ENCODE measurements at regions not wholly inside any gene's neighbourhood (a gene's known extent, or its start where the extent isn't known, plus 50 kb on each side); places are given as distances from the start of the nearest gene placed in this dataset.
"Not testable (repeated sequence)": the region's sequence is repeated elsewhere in the genome, so short reads cannot be mapped to it uniquely, and the experiment has no call there.

DNA sequence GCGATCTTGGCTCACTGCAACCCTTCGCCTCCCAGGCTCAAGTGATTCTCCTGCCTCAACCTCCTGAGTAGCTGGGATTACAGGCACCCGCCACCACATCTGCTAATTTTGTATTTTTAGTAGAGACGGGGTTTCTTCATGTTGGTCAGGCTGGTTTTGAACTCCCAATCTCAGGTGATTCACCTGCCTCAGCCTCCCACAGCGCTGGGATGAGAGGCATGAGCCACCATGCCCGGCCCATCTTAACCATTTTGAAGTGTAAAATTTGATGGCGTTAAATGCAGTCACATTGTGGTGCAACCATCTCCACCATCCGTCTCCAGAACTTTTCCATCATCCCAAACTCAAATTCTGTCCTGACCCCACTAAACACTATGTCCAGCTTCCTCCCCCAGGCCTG is 61.8 kb upstream of the METTL9 start:
- H4K20me1 ChIP-seq (ENCODE audit: insufficient read depth, low read depth, low read length); H3K27ac ChIP-seq (ENCODE audit: low read length); DNase-seq; H3K9me2 ChIP-seq (replicated peaks; ENCODE audit: insufficient read depth, low read length); H3K4me1 ChIP-seq (ENCODE audit: low read length); H3K9me3 ChIP-seq (ENCODE audit: low read length); H3K27me3 ChIP-seq (ENCODE audit: low read length); H3K79me2 ChIP-seq (ENCODE audit: low read length); H3K9ac ChIP-seq (ENCODE audit: low read length); H3K36me3 ChIP-seq (ENCODE audit: insufficient read depth, low read length); H2AFZ ChIP-seq (ENCODE audit: low read length); H3K4me2 ChIP-seq (ENCODE audit: low read depth, low read length, poor library complexity, severe bottlenecking); H3K4me3 ChIP-seq (ENCODE audit: low read length): not testable (repeated sequence)

DNA sequence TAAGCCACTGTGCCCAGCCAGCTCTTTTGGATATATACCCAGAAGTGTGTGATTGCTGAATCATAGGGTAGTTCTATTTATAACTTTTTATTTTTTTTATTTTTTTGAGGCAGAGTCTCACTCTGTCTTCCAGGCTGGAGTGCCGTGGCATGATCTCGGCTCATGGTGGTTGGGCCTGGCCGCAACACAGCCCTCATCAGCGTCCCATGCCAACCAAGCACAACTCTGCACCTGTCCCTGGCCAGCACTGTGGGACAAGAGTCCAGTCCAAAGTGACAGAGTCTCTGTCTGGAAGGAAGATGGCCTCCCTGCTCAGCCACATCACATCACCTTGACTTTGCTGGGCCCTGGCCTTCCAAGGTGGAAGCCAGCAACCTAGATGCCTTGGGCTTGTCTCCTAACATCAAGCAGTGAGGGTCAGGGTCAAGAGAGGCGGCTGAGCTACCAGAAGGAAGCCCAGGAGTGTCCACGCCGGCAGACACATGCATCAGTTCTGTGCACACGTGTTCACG is 60.2 kb upstream of the METTL9 start:
- not testable (repeated sequence) for H4K20me1 ChIP-seq (ENCODE audit: insufficient read depth, low read depth, low read length); H3K9me2 ChIP-seq (replicated peaks; ENCODE audit: insufficient read depth, low read length); H3K4me1 ChIP-seq (ENCODE audit: low read length); H3K27ac ChIP-seq (ENCODE audit: low read length); H3K9me3 ChIP-seq (ENCODE audit: low read length); H2AFZ ChIP-seq (ENCODE audit: low read length); H3K9ac ChIP-seq (ENCODE audit: low read length); H3K79me2 ChIP-seq (ENCODE audit: low read length); H3K4me3 ChIP-seq (ENCODE audit: low read length); H3K27me3 ChIP-seq (ENCODE audit: low read length); H3K36me3 ChIP-seq (ENCODE audit: insufficient read depth, low read length); H3K4me2 ChIP-seq (ENCODE audit: low read depth, low read length, poor library complexity, severe bottlenecking); DNase-seq

DNA sequence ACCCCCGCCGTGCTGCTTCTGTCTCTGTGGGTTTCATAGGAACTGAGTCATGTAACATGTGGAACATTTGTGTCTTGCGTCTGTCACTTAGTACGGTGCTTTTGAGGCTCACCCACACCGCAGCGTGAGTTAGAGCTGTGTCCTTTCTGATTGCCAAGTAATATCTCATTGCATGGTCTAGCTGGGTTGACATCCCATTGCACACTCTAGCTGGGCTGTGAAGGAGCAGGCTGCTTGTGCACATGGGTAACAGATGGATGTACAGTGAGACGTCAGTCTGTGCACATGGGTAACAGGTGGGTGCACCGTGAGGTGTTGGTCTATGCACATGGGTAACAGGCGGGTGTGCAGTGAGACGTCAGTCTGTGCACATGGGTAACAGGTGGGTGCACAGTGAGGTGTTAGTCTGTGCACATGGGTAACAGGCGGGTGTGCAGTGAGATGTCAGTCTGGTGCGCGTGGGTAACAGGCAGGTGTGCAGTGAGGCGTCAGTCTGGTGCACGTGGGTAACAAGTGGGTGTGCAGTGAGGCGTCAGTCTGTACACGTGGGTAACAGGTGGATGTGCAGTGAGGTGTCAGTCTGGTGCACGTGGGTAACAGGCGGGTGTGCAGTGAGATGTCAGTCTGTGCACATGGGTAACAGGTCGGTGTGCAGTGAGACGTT is 58.5 kb upstream of the METTL9 start:
- peak; percentile 67 for DNase-seq
- H4K20me1 ChIP-seq (ENCODE audit: insufficient read depth, low read depth, low read length); H2AFZ ChIP-seq (ENCODE audit: low read length); H3K36me3 ChIP-seq (ENCODE audit: insufficient read depth, low read length); H3K27me3 ChIP-seq (ENCODE audit: low read length); H3K9me2 ChIP-seq (replicated peaks; ENCODE audit: insufficient read depth, low read length); H3K4me3 ChIP-seq (ENCODE audit: low read length); H3K4me1 ChIP-seq (ENCODE audit: low read length); H3K9me3 ChIP-seq (ENCODE audit: low read length); H3K9ac ChIP-seq (ENCODE audit: low read length); H3K27ac ChIP-seq (ENCODE audit: low read length); H3K79me2 ChIP-seq (ENCODE audit: low read length); H3K4me2 ChIP-seq (ENCODE audit: low read depth, low read length, poor library complexity, severe bottlenecking): not testable (repeated sequence)

DNA sequence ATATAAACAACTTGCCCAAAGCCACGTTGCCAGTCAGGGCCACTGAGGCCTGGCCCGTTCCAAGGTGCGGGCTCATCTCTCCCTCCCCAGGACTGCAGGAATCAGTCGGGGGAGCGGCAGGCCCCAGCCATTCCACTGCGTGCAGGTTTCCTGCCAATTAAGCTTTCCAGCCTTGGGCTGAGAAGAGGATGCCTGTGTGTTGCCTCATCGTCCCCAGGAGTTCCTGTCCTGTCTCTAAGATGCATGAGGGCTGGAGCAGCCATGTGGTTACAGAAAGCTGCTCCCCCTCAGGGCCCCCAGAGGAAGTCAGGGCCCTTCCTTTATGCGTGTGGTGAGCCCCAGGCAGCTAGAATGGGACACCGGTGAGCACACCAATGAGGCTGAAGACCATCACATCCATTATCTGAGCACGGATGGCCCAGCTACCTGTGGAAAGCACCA is 57.7 kb upstream of the METTL9 start:
- H3K27ac ChIP-seq (ENCODE audit: low read length); H3K4me2 ChIP-seq (ENCODE audit: low read depth, low read length, poor library complexity, severe bottlenecking); H3K9me2 ChIP-seq (replicated peaks; ENCODE audit: insufficient read depth, low read length); H3K79me2 ChIP-seq (ENCODE audit: low read length); H2AFZ ChIP-seq (ENCODE audit: low read length); H3K36me3 ChIP-seq (ENCODE audit: insufficient read depth, low read length); DNase-seq; H3K9me3 ChIP-seq (ENCODE audit: low read length); H3K4me3 ChIP-seq (ENCODE audit: low read length); H3K27me3 ChIP-seq (ENCODE audit: low read length); H3K9ac ChIP-seq (ENCODE audit: low read length); H4K20me1 ChIP-seq (ENCODE audit: insufficient read depth, low read depth, low read length); H3K4me1 ChIP-seq (ENCODE audit: low read length): not testable (repeated sequence)

DNA sequence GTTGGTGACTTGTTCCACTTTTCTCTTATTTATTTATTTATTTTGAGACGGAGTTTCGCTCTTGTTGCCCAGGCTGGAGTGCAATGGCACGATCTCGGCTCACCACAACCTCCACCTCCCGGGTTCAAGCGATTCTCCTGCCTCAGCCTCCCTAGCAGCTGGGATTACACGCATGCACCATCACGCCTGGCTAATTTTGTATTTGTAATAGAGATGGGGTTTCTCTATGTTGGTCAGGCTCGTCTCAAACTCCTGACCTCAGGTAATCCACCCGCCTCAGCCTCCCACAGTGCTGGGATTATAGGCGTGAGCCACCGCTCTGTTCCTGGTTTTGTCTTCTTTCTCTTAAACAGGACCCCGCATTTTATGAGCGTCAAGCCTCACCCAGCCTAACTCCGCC is 57.3 kb upstream of the METTL9 start:
- H3K9ac ChIP-seq (ENCODE audit: low read length); H2AFZ ChIP-seq (ENCODE audit: low read length); H4K20me1 ChIP-seq (ENCODE audit: insufficient read depth, low read depth, low read length); H3K27ac ChIP-seq (ENCODE audit: low read length); H3K36me3 ChIP-seq (ENCODE audit: insufficient read depth, low read length); DNase-seq; H3K4me3 ChIP-seq (ENCODE audit: low read length); H3K4me1 ChIP-seq (ENCODE audit: low read length); H3K27me3 ChIP-seq (ENCODE audit: low read length); H3K9me2 ChIP-seq (replicated peaks; ENCODE audit: insufficient read depth, low read length); H3K9me3 ChIP-seq (ENCODE audit: low read length); H3K4me2 ChIP-seq (ENCODE audit: low read depth, low read length, poor library complexity, severe bottlenecking); H3K79me2 ChIP-seq (ENCODE audit: low read length): not testable (repeated sequence)

DNA sequence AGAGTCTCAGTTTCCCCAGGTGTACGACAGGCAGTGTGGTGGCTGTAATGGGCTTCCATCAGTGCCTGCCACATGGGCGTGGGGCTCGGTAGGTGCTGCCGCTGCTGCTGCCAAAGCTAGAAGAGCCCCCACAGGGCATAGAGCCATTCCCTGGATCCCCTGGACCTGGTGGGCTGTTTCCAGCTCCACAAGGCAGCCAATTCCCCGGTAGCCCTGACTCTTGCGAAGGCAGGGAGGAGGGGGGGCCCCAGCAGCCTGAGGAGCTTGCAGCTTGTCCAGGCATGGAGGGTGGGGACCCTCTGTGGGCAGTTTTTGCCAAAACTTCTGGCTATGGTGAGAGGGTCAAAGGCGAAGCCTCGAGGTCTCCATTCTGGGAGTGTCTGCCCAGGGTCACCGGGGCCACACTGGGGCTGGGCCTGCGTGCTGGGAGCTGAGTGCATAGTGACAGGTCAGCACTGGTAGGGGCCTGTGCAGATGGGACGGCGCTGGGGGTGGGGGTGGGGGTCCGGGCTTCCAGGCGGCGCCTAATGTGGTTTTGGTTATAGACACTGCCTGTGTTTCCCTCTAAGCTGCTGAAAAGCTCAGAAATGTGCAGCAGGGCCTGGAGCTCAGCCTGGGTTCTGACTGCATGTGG is 56.8 kb upstream of the METTL9 start:
- not testable (repeated sequence) for H3K4me1 ChIP-seq (ENCODE audit: low read length); H3K36me3 ChIP-seq (ENCODE audit: insufficient read depth, low read length); H3K27me3 ChIP-seq (ENCODE audit: low read length); H3K27ac ChIP-seq (ENCODE audit: low read length); H3K9me3 ChIP-seq (ENCODE audit: low read length); H4K20me1 ChIP-seq (ENCODE audit: insufficient read depth, low read depth, low read length); H2AFZ ChIP-seq (ENCODE audit: low read length); H3K4me2 ChIP-seq (ENCODE audit: low read depth, low read length, poor library complexity, severe bottlenecking); H3K9ac ChIP-seq (ENCODE audit: low read length); H3K9me2 ChIP-seq (replicated peaks; ENCODE audit: insufficient read depth, low read length); DNase-seq; H3K4me3 ChIP-seq (ENCODE audit: low read length); H3K79me2 ChIP-seq (ENCODE audit: low read length)

DNA sequence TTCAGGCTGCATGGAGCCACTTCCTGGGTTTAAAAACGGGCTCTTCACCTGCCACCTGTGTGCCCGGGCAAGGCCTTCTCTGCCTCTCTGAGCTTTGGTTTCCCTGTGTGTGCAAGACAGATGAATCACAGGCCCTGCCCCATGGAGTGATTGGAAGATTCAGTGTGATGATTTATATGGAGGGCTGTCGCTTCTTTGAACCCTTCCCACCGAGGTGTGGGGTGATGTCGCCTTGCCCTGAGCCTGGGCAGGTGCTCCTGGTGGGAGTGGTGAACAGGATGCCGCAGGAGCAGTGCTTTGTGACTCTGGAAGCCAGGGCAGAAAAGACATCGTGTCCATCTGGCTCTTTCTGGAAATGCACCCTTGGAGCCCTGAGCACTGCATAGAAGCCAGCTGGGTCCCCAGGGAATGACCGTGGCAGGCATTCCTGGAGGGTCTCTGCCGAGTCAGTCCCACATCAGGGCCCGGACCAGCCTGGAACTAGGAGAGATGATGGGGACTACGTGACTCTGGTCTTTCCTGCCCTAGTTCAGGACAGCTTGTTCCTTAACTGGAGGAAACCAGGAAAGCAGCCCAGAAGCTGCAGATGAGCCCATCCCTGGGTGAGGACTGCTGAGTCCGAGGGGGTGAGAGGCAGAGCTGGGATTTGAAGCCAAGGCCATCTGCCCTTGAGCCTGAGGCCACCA is 56.1 kb upstream of the METTL9 start:
- not testable (repeated sequence) for H3K36me3 ChIP-seq (ENCODE audit: insufficient read depth, low read length); H3K4me1 ChIP-seq (ENCODE audit: low read length)

DNA sequence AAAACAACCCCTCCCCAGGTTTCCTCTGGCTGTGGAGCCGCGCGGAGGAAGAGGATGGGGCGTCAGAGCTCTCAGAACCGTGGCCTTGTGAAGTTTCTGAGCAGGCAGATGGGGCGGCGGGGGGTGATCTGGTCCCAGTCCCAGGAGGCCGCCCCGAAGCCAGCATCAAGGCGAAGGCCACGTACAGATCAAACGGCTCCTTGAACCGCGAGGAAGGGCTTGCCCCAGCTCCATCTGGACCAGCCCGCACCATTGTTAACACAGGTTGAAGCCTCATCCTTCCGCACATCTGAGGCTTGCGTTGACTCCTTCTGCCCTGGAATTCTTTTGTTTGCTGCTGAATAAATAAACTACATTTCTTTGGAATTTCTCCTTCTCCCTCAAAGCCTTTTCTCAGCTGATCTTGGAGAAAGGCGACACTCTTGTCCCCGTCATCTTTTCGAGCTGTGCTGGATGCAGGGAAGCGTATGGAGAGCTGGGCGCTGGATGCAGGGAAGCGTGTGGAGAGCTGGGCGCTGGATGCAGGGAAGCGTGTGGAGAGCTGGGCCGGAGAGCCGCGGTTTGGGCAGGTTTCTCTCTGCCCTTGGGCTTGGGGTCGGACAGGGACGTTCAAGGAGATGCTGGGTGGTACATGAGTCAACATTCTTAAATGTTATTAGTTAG is 53.6 kb upstream of the METTL9 start:
- not testable (repeated sequence) for H3K9me2 ChIP-seq (replicated peaks; ENCODE audit: insufficient read depth, low read length); H3K9me3 ChIP-seq (ENCODE audit: low read length); DNase-seq; H3K79me2 ChIP-seq (ENCODE audit: low read length); H3K27ac ChIP-seq (ENCODE audit: low read length); H3K4me2 ChIP-seq (ENCODE audit: low read depth, low read length, poor library complexity, severe bottlenecking); H3K27me3 ChIP-seq (ENCODE audit: low read length); H3K4me3 ChIP-seq (ENCODE audit: low read length); H3K4me1 ChIP-seq (ENCODE audit: low read length); H3K9ac ChIP-seq (ENCODE audit: low read length); H3K36me3 ChIP-seq (ENCODE audit: insufficient read depth, low read length); H2AFZ ChIP-seq (ENCODE audit: low read length); H4K20me1 ChIP-seq (ENCODE audit: insufficient read depth, low read depth, low read length)

More for the DNA sequence above, 56.1 kb upstream of the METTL9 start:
- not testable (repeated sequence) for H3K4me2 ChIP-seq (ENCODE audit: low read depth, low read length, poor library complexity, severe bottlenecking); H4K20me1 ChIP-seq (ENCODE audit: insufficient read depth, low read depth, low read length); DNase-seq; H3K9me2 ChIP-seq (replicated peaks; ENCODE audit: insufficient read depth, low read length); H3K4me3 ChIP-seq (ENCODE audit: low read length); H3K9ac ChIP-seq (ENCODE audit: low read length); H2AFZ ChIP-seq (ENCODE audit: low read length); H3K9me3 ChIP-seq (ENCODE audit: low read length); H3K79me2 ChIP-seq (ENCODE audit: low read length); H3K27ac ChIP-seq (ENCODE audit: low read length); H3K27me3 ChIP-seq (ENCODE audit: low read length)

Data from Karpas-422 (cell line).